GM19395 (cell line): ENCODE measurements at regions not wholly inside any gene's neighbourhood (a gene's known extent, or its start where the extent isn't known, plus 50 kb on each side); places are given as distances from the start of the nearest gene placed in this dataset.

Source experiments
- ATAC-seq: cut with Tn5 transposase; IDR thresholded peaks from one replicate; pipeline ENCODE4 v1.9.1; 2021; ENCODE audit warnings: mild to moderate bottlenecking, moderate library complexity; ENCODE audit not compliant: unreplicated experiment

- ATAC-seq: no peak
These were observed 406.5 kb upstream of the ARHGEF26 start for GRCh38 chr3:153714588-153715290.

- ATAC-seq: no peak
These were observed 399.0 kb upstream of the ARHGEF26 start for GRCh38 chr3:153722157-153722556.

- ATAC-seq: no peak
These were observed 390.1 kb upstream of the ARHGEF26 start for GRCh38 chr3:153731071-153731470.

GRCh38 chr3:153734777-153735551 lies 386.2 kb upstream of the ARHGEF26 start:
- no peak for ATAC-seq

GRCh38 chr3:153740109-153740508 lies 381.1 kb upstream of the ARHGEF26 start:
- no peak for ATAC-seq

- ATAC-seq: no peak
These were observed 376.3 kb upstream of the ARHGEF26 start for GRCh38 chr3:153744889-153745288.

GRCh38 chr3:153746211-153746610 lies 375.0 kb upstream of the ARHGEF26 start:
- ATAC-seq: no peak

GRCh38 chr3:153749070-153749610 lies 372.1 kb upstream of the ARHGEF26 start:
- no peak for ATAC-seq

- no peak for ATAC-seq
These were observed 368.7 kb upstream of the ARHGEF26 start for GRCh38 chr3:153752405-153753027.

- no peak for ATAC-seq
These were observed 368.2 kb upstream of the ARHGEF26 start for GRCh38 chr3:153753035-153753434.

- no peak for ATAC-seq
These were observed 364.4 kb upstream of the ARHGEF26 start for GRCh38 chr3:153756816-153757215.

- ATAC-seq: no peak
These were observed 363.4 kb upstream of the ARHGEF26 start for GRCh38 chr3:153757839-153758238.

- no peak for ATAC-seq
These were observed 360.2 kb upstream of the ARHGEF26 start for GRCh38 chr3:153760948-153761347.

- ATAC-seq: no peak
These were observed 358.6 kb upstream of the ARHGEF26 start for GRCh38 chr3:153762411-153763235.

- ATAC-seq: peak; percentile 11
These were observed 353.3 kb upstream of the ARHGEF26 start for GRCh38 chr3:153767601-153768560.

GRCh38 chr3:153768561-153769469 lies 352.4 kb upstream of the ARHGEF26 start:
- peak; percentile 99 for ATAC-seq

GRCh38 chr3:153783106-153783505 lies 338.1 kb upstream of the ARHGEF26 start:
- no peak for ATAC-seq

GRCh38 chr3:153783741-153784480 lies 337.3 kb upstream of the ARHGEF26 start:
- no peak for ATAC-seq
